OCI-LY7 (cell line): ENCODE measurements at regions not wholly inside any gene's neighbourhood (a gene's known extent, or its start where the extent isn't known, plus 50 kb on each side); places are given as distances from the start of the nearest gene placed in this dataset.
A peak's percentile ranks its signal among the peaks of the same experiment; 100 is the strongest.

Source experiments
- BruUV-seq: library from RNA; stranded (reverse); fragments of 400-500 nt; replicated peaks from 2 replicates; lab custom pipeline; 2021; lab: Mats Ljungman, UMichigan
- CTCF ChIA-PET: fragments of 300-600 bp; sonication (Branson Sonifier 250); formaldehyde crosslinking; loops from one replicate; lab custom pipeline; 2022; ENCODE audit warnings: antibody characterized with exemption; ENCODE audit not compliant: unreplicated experiment; lab: Charles Lee
- POLR2A ChIA-PET: fragments of 300-600 bp; sonication (Branson Sonifier 250); formaldehyde crosslinking; loops from one replicate; lab custom pipeline; 2022; ENCODE audit warnings: antibody characterized with exemption; lab: Charles Lee
- DNase-seq: peaks from one replicate; pipeline ENCODE4 v3.0.0-alpha.2; 2015; ENCODE audit warnings: low spot score
- H2AFZ ChIP-seq: fragments of 200-600 bp; sonication (generic), shearing (Covaris generic); 2 replicates; pipeline ENCODE4 v1.6.1; 2014; ENCODE audit warnings: mild to moderate bottlenecking, antibody characterized with exemption, low read length, moderate library complexity
- H3K27ac ChIP-seq: fragments of 200-600 bp; sonication (generic); 2 replicates; pipeline ENCODE4 v1.5.1; 2014; ENCODE audit warnings: mixed run types, low read depth, mild to moderate bottlenecking, moderate library complexity, low read length, inconsistent platforms; ENCODE audit not compliant: poor library complexity, severe bottlenecking
- H3K36me3 ChIP-seq: fragments of 200-600 bp; sonication (generic); 2 replicates; pipeline ENCODE4 v1.6.1; 2014; ENCODE audit warnings: mild to moderate bottlenecking, antibody characterized with exemption, low read length, moderate library complexity, mixed read lengths; ENCODE audit not compliant: insufficient read depth
- H3K4me1 ChIP-seq: fragments of 200-600 bp; sonication (generic); 2 replicates; pipeline ENCODE4 v1.5.1; 2014; ENCODE audit warnings: mild to moderate bottlenecking, low read length; ENCODE audit not compliant: insufficient read depth, poor library complexity, severe bottlenecking
- H3K4me2 ChIP-seq: fragments of 200-600 bp; sonication (generic); 2 replicates; pipeline ENCODE4 v1.6.1; 2014; ENCODE audit warnings: mild to moderate bottlenecking, low read length
- H3K4me3 ChIP-seq: fragments of 200-600 bp; sonication (generic); 2 replicates; pipeline ENCODE4 v1.5.1; 2014; ENCODE audit warnings: mild to moderate bottlenecking, low read depth, low read length; ENCODE audit not compliant: poor library complexity, severe bottlenecking
- H3K79me2 ChIP-seq: fragments of 200-600 bp; sonication (generic); 2 replicates; pipeline ENCODE4 v1.6.1; 2016; ENCODE audit warnings: low read depth, mild to moderate bottlenecking, low read length, moderate library complexity, mixed read lengths; ENCODE audit not compliant: insufficient read depth
- H3K9me2 ChIP-seq: fragments of 200-600 bp; sonication (generic); 2 replicates; pipeline ENCODE4 v1.6.1; 2016; ENCODE audit warnings: mild to moderate bottlenecking, low read length, mixed read lengths; ENCODE audit not compliant: insufficient read depth
- H3K9me3 ChIP-seq: fragments of 200-600 bp; sonication (generic); 2 replicates; pipeline ENCODE4 v1.6.1; 2014; ENCODE audit warnings: mild to moderate bottlenecking, mixed run types, low read length, mixed read lengths
- H4K20me1 ChIP-seq: fragments of 200-600 bp; sonication (generic); 2 replicates; pipeline ENCODE4 v1.6.1; 2014; ENCODE audit warnings: mild to moderate bottlenecking, antibody characterized with exemption, low read length, moderate library complexity, mixed read lengths; ENCODE audit not compliant: insufficient read depth
- EZH2phosphoT487 ChIP-seq: fragments of 200-600 bp; sonication (generic); IDR thresholded peaks from 2 replicates; pipeline ENCODE4 v1.6.1; 2018; ENCODE audit warnings: low read depth, borderline replicate concordance, mild to moderate bottlenecking, mixed run types, antibody characterized with exemption, low read length, moderate library complexity, mixed read lengths
- intact Hi-C: fragments of 100-400 bp; cut with micrococcal nuclease; formaldehyde crosslinking; loops from one replicate; pipeline ENCODE4 v1.10.0; 2022; ENCODE audit not compliant: unreplicated experiment
- TF ChIP-seq, protein P1 (sequence below): fragments of 200-600 bp; sonication (generic); conservative IDR thresholded peaks from 2 replicates; pipeline ENCODE4 v1.5.1; 2014; ENCODE audit warnings: mild to moderate bottlenecking, antibody characterized with exemption, low read length, moderate library complexity, mixed read lengths

DNA sequence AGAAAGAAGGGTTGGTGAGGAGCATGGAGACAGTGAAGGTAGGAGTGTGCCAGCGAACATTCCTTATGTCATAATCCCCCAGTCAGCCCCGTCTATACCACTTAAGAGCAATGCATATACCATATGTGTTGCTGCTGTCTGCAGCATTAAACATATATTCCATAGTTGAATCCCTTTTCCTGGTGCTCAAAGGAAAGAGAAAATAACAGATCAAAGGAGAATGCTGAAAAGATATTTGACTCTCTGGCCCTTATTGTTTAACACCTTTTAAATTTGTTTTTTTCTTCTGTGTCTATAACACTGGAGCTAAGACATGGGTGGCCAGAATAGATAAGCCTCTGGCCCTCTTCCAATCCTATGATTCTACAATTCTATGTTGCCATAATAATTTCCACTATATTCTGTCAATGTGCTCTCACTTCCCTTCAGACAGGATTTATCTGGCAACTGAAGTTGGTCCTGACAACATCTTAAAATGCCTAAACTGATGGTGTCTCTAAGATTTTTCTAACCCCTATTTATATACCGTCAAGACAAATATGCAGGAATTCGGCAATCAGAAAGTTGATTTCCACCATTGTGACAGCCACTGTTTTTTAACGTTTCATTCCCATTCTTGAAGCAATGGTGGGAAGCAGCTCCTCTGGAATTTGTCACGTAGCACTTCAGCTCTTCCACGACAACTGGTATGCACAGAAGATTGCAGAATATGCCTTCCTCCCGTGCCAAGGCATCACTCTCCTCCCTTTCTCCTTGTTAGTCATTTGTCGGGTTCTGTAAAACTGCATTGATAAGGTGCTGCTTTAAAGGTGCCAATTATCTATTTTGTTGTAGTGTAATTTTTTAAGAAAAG, 204.7 kb downstream of the BCAT1 start:
- intact Hi-C loops, result no loop called here
- H3K4me1 ChIP-seq, result peaks cover 7% of the 10 kb centered on the region
- H2AFZ ChIP-seq, result no peak overlapping the region
- no peak overlapping the region for H3K27ac ChIP-seq
- TF ChIP-seq EZH2phosphoT487, result no peak
- TF ChIP-seq, protein P1, sequence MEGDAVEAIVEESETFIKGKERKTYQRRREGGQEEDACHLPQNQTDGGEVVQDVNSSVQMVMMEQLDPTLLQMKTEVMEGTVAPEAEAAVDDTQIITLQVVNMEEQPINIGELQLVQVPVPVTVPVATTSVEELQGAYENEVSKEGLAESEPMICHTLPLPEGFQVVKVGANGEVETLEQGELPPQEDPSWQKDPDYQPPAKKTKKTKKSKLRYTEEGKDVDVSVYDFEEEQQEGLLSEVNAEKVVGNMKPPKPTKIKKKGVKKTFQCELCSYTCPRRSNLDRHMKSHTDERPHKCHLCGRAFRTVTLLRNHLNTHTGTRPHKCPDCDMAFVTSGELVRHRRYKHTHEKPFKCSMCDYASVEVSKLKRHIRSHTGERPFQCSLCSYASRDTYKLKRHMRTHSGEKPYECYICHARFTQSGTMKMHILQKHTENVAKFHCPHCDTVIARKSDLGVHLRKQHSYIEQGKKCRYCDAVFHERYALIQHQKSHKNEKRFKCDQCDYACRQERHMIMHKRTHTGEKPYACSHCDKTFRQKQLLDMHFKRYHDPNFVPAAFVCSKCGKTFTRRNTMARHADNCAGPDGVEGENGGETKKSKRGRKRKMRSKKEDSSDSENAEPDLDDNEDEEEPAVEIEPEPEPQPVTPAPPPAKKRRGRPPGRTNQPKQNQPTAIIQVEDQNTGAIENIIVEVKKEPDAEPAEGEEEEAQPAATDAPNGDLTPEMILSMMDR, result no peak
- H3K79me2 ChIP-seq, result no peaks in the 10 kb centered on the region
- H4K20me1 ChIP-seq, result no peaks in the 10 kb centered on the region
- H3K9me3 ChIP-seq, result no peaks in the 10 kb centered on the region
- H3K9me2 ChIP-seq, result no peaks in the 10 kb centered on the region
- ChIA-PET CTCF (no interaction called here), POLR2A (no interaction called here)
- no peak for DNase-seq
- no TSS peak for BruUV-seq
- H3K4me2 ChIP-seq, result no peak overlapping the region
- no peaks in the 10 kb centered on the region for H3K36me3 ChIP-seq
- H3K4me3 ChIP-seq, result no peak overlapping the region

DNA sequence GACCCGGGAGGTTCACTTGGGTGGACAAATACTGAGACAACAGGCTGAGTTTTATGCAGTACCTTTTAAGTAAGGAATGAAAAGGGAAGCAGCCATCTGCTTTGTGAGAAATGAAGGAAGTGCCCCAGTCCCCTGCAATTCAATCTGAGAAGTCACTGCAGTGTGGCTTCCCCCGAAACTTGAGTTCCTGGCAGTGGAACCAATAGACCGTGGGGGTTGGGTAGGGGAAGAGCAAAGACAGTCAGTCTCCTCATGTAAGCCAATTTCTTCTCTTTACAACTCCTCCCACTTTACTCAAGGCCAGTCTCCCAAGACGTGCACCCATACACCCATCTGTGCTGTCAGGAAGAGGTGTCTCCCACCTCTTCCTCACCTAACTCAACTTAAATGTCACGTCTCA, 206.5 kb downstream of the BCAT1 start:
- intact Hi-C loops, result no loop called here
- H2AFZ ChIP-seq, result no peak overlapping the region
- DNase-seq, result peak; percentile 32
- H3K79me2 ChIP-seq, result no peaks in the 10 kb centered on the region
- no peaks in the 10 kb centered on the region for H4K20me1 ChIP-seq
- no peak for TF ChIP-seq EZH2phosphoT487
- TF ChIP-seq, protein P1, result no peak
- no peaks in the 10 kb centered on the region for H3K9me3 ChIP-seq
- no TSS peak for BruUV-seq
- peaks cover 7% of the 10 kb centered on the region for H3K4me1 ChIP-seq
- H3K36me3 ChIP-seq, result no peaks in the 10 kb centered on the region
- CTCF ChIA-PET, result no interaction called here
- no peak overlapping the region for H3K27ac ChIP-seq
- no peaks in the 10 kb centered on the region for H3K9me2 ChIP-seq
- H3K4me3 ChIP-seq, result no peak overlapping the region
- POLR2A ChIA-PET, result no interaction called here
- H3K4me2 ChIP-seq, result no peak overlapping the region

DNA sequence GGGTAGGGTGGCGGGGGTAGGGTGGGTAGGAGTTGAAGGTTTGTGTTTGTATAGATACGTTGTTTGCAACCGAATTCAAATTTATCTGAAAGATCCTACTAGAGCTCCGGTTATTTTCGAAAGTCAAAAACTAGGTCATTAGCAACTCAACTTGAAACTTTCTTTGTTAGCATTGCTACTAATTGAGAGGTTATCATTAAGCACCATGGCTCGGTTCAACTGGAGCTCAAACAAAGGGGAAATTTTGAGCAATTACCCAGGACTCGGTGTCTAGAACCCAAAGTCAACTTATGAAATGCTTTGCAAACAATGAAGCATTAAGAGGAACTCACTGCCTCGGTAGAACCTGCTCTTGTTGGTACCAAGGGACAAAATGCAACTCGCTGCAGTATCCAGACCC, 207.7 kb downstream of the BCAT1 start:
- Histone ChIP-seq H3K9me2 (no peaks in the 10 kb centered on the region), H3K79me2 (no peaks in the 10 kb centered on the region), H3K4me2 (no peak overlapping the region), H3K9me3 (no peaks in the 10 kb centered on the region), H3K4me3 (no peak overlapping the region), H3K27ac (no peak overlapping the region), H4K20me1 (no peaks in the 10 kb centered on the region), H3K4me1 (peaks cover 7% of the 10 kb centered on the region), H2AFZ (peak overlapping the region; percentile 48; the same call in 1 of the 2 replicates), H3K36me3 (no peaks in the 10 kb centered on the region)
- intact Hi-C loops, result no loop called here
- CTCF ChIA-PET, result no interaction called here
- TF ChIP-seq EZH2phosphoT487, result no peak
- TF ChIP-seq, protein P1, result no peak
- no peak for DNase-seq
- POLR2A ChIA-PET, result interaction anchor here (0.7 to 1.0 kb wide), 2 partner anchors 9 to 128 kb away, joined by 4 read pairs; no protein-coding TSS in a partner anchor
- no TSS peak for BruUV-seq
